H9 (cell line): ENCODE measurements at regions not wholly inside any gene's neighbourhood (a gene's known extent, or its start where the extent isn't known, plus 50 kb on each side); places are given as distances from the start of the nearest gene placed in this dataset.

Experiments used
- DNase-seq: peaks from one replicate; pipeline ENCODE4 v3.0.0-alpha.2; 2017
- H2AFZ ChIP-seq: one replicate; pipeline ENCODE4 v1.6.1; 2013; ENCODE audit warnings: mild to moderate bottlenecking, low read length, control low read depth, moderate library complexity
- H2AK5ac ChIP-seq: 2 replicates; pipeline ENCODE4 v1.6.1; 2013; ENCODE audit warnings: low read length, control low read depth, mixed read lengths; ENCODE audit not compliant: insufficient read length
- H2BK120ac ChIP-seq: one replicate; pipeline ENCODE4 v1.6.1; 2013; ENCODE audit warnings: low read depth, mild to moderate bottlenecking, low read length, control low read depth, inconsistent platforms; ENCODE audit not compliant: poor library complexity, severe bottlenecking
- H2BK12ac ChIP-seq: 2 replicates; pipeline ENCODE4 v1.6.1; 2013; ENCODE audit warnings: low read length, control low read depth, mixed read lengths, low read depth; ENCODE audit not compliant: insufficient read length
- H2BK15ac ChIP-seq: 2 replicates; pipeline ENCODE4 v1.6.1; 2013; ENCODE audit warnings: low read depth, low read length, control low read depth
- H2BK20ac ChIP-seq: one replicate; pipeline ENCODE4 v1.6.1; 2013; ENCODE audit warnings: low read depth, mild to moderate bottlenecking, low read length, control low read depth, inconsistent platforms; ENCODE audit not compliant: poor library complexity, severe bottlenecking
- H2BK5ac ChIP-seq: 2 replicates; pipeline ENCODE4 v1.6.1; 2013; ENCODE audit warnings: low read length, control low read depth, mixed read lengths; ENCODE audit not compliant: insufficient read length
- H3K14ac ChIP-seq: 2 replicates; pipeline ENCODE4 v1.6.1; 2013; ENCODE audit warnings: low read length, control low read depth; ENCODE audit not compliant: insufficient read depth
- H3K18ac ChIP-seq: 2 replicates; pipeline ENCODE4 v1.6.1; 2013; ENCODE audit warnings: low read depth, mild to moderate bottlenecking, mixed read lengths, low read length, control low read depth; ENCODE audit not compliant: insufficient read length
- H3K23ac ChIP-seq: 2 replicates; pipeline ENCODE4 v1.6.1; 2013; ENCODE audit warnings: low read length, control low read depth, mixed read lengths, low read depth; ENCODE audit not compliant: insufficient read length
- H3K23me2 ChIP-seq: 2 replicates; pipeline ENCODE4 v1.6.1; 2013; ENCODE audit warnings: low read depth, mild to moderate bottlenecking, mixed read lengths, low read length, control low read depth; ENCODE audit not compliant: insufficient read length, poor library complexity, severe bottlenecking
- H3K27ac ChIP-seq: 2 replicates; pipeline ENCODE4 v1.5.1; 2013; ENCODE audit warnings: low read length, control low read depth, mixed read lengths, low read depth; ENCODE audit not compliant: insufficient read length
- H3K27me3 ChIP-seq: 2 replicates; pipeline ENCODE4 v1.6.1; 2013; ENCODE audit warnings: low read length, control low read depth, inconsistent platforms; ENCODE audit not compliant: insufficient read depth
- H3K4ac ChIP-seq: 2 replicates; pipeline ENCODE4 v1.6.1; 2013; ENCODE audit warnings: low read depth, mild to moderate bottlenecking, control low read depth, inconsistent platforms, low read length, moderate library complexity
- H3K4me1 ChIP-seq: 2 replicates; pipeline ENCODE4 v1.6.1; 2013; ENCODE audit warnings: low read length, control low read depth, inconsistent platforms; ENCODE audit not compliant: insufficient read depth
- H3K4me2 ChIP-seq: 2 replicates; pipeline ENCODE4 v1.6.1; 2013; ENCODE audit warnings: low read length, control low read depth, mixed read lengths; ENCODE audit not compliant: insufficient read length, insufficient read depth
- H3K56ac ChIP-seq: 2 replicates; pipeline ENCODE4 v1.6.1; 2013; ENCODE audit warnings: low read depth, mild to moderate bottlenecking, mixed read lengths, low read length, control low read depth; ENCODE audit not compliant: insufficient read length
- H3K79me1 ChIP-seq: 2 replicates; pipeline ENCODE4 v1.6.1; 2013; ENCODE audit warnings: low read depth, mild to moderate bottlenecking, moderate library complexity, low read length, control low read depth, inconsistent platforms; ENCODE audit not compliant: insufficient read depth, poor library complexity, severe bottlenecking
- H3K79me2 ChIP-seq: 2 replicates; pipeline ENCODE4 v1.6.1; 2013; ENCODE audit warnings: low read length, control low read depth, inconsistent platforms; ENCODE audit not compliant: insufficient read depth
- H3K9ac ChIP-seq: 2 replicates; pipeline ENCODE4 v1.6.1; 2013; ENCODE audit warnings: low read length, control low read depth, mixed read lengths; ENCODE audit not compliant: insufficient read length; ENCODE audit errors: extremely low read depth
- H3K9me3 ChIP-seq: one replicate; pipeline ENCODE4 v1.6.1; 2013; ENCODE audit warnings: low read depth, low read length, inconsistent platforms; ENCODE audit not compliant: control insufficient read depth
- H3T11ph ChIP-seq: one replicate; pipeline ENCODE4 v1.6.1; 2013; ENCODE audit warnings: mild to moderate bottlenecking, low read length, control low read depth, inconsistent platforms
- H4K20me1 ChIP-seq: one replicate; pipeline ENCODE4 v1.6.1; 2013; ENCODE audit not compliant: control insufficient read depth, insufficient read length, insufficient read depth
- H4K5ac ChIP-seq: 2 replicates; pipeline ENCODE4 v1.6.1; 2013; ENCODE audit warnings: low read depth, mild to moderate bottlenecking, mixed read lengths, low read length, control low read depth; ENCODE audit not compliant: insufficient read length
- H4K8ac ChIP-seq: replicated peaks from 2 replicates; pipeline ENCODE4 v1.6.1; 2013; ENCODE audit warnings: low read length, control low read depth, mixed read lengths, low read depth; ENCODE audit not compliant: insufficient read length
- H4K91ac ChIP-seq: 2 replicates; pipeline ENCODE4 v1.6.1; 2013; ENCODE audit warnings: low read depth, mild to moderate bottlenecking, moderate library complexity, mixed read lengths, low read length, control low read depth; ENCODE audit not compliant: insufficient read length
- H3K27ac Mint-ChIP-seq, 3 experiments: 2 replicates in 2 of 3; 3 replicates in 1 of 3; pipeline ENCODE4 v1.8.0; 2020 to 2021; ENCODE audit warnings: mixed read lengths in 3 of 3, mild to moderate bottlenecking in 1 of 3, moderate library complexity in 1 of 3
- H3K27me3 Mint-ChIP-seq: 2 replicates; pipeline ENCODE4 v1.8.0; 2021; ENCODE audit warnings: low read depth, mild to moderate bottlenecking, moderate library complexity, mixed read lengths
- H3K36me3 Mint-ChIP-seq, 3 experiments: 2 replicates in 2 of 3; 3 replicates in 1 of 3; pipeline ENCODE4 v1.8.0; 2020 to 2021; ENCODE audit warnings: low read depth in 3 of 3, mixed read lengths in 3 of 3; ENCODE audit not compliant: insufficient read depth in 1 of 3
- H3K4me1 Mint-ChIP-seq, 2 experiments: 2 replicates each; pipeline ENCODE4 v1.8.0; 2020; ENCODE audit warnings: mixed read lengths in 2 of 2
- H3K4me3 Mint-ChIP-seq, 2 experiments: 2 replicates in 1 of 2; 3 replicates in 1 of 2; pipeline ENCODE4 v1.8.0; 2020 to 2021; ENCODE audit warnings: mild to moderate bottlenecking in 2 of 2, mixed read lengths in 2 of 2, moderate library complexity in 1 of 2
- H3K9me3 Mint-ChIP-seq, 2 experiments: 2 replicates in 1 of 2; 3 replicates in 1 of 2; pipeline ENCODE4 v1.8.0; 2020; ENCODE audit warnings: mild to moderate bottlenecking in 2 of 2, mixed read lengths in 2 of 2, moderate library complexity in 1 of 2
- WGBS: extraction: QIAGEN DNeasy Blood & Tissue Kit; methylation state at CpG from one replicate; pipeline ENCODE4 v1.1.7; 2013; ENCODE audit warnings: missing lambda C conversion rate, low lambda C conversion rate, mixed read lengths; ENCODE audit not compliant: insufficient read length; ENCODE audit errors: extremely low coverage; 5-methylcytosine and 5-hydroxymethylcytosine counted together
- TF ChIP-seq, protein P1 (sequence below): fragments of 200-600 bp; sonication (generic); conservative IDR thresholded peaks from 3 replicates; pipeline ENCODE4 v1.8.0; 2021; ENCODE audit warnings: antibody characterized with exemption, mild to moderate bottlenecking

DNA sequence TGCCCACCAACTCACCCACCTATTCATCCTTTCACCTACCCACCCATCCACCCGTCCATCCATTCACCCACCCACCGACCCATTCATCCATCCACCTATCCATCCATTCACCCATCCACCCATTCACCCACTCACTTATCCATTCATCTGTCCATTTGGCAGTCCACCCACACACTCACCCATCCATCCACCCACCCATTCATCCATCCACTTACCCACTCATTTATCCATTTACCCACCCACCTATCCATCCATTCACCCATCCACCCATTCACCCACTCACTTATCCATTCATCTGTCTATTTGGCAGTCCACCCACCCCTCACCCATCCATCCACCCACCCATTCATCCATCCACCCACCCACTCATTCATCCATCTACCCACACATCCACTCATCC, 278.1 kb upstream of the IRX4 start:
- Histone ChIP-seq H4K91ac (no peak overlapping the region), H3K27me3 (no peaks in the 10 kb centered on the region), H3K23me2 (no peaks in the 10 kb centered on the region), H3K4me2 (no peak overlapping the region), H4K8ac (no peak overlapping the region), H2BK12ac (no peak overlapping the region), H2BK15ac (no peak overlapping the region), H3K14ac (no peak overlapping the region), H4K20me1 (no peaks in the 10 kb centered on the region), H2AK5ac (no peak overlapping the region), H2AFZ (no peak overlapping the region), H3K4ac (no peak overlapping the region), H3K9ac (no peak overlapping the region), H3T11ph (no peak overlapping the region), H4K5ac (no peak overlapping the region), H3K27ac (no peak overlapping the region), H3K18ac (no peak overlapping the region), H3K4me1 (peaks cover 3% of the 10 kb centered on the region; the same call in 1 of the 2 replicates), H3K9me3 (no peaks in the 10 kb centered on the region), H2BK20ac (no peak overlapping the region), H3K79me2 (no peaks in the 10 kb centered on the region), H3K56ac (no peak overlapping the region), H2BK5ac (no peak overlapping the region), H3K79me1 (no peaks in the 10 kb centered on the region), H2BK120ac (no peak overlapping the region), H3K23ac (no peak overlapping the region)
- DNase-seq = no peak
- H3K9me3 Mint-ChIP-seq = peaks cover 0 to 2% of the 10 kb centered on the region in 2 experiments; a peak in 1 of 5 replicates
- TF ChIP-seq, protein P1, sequence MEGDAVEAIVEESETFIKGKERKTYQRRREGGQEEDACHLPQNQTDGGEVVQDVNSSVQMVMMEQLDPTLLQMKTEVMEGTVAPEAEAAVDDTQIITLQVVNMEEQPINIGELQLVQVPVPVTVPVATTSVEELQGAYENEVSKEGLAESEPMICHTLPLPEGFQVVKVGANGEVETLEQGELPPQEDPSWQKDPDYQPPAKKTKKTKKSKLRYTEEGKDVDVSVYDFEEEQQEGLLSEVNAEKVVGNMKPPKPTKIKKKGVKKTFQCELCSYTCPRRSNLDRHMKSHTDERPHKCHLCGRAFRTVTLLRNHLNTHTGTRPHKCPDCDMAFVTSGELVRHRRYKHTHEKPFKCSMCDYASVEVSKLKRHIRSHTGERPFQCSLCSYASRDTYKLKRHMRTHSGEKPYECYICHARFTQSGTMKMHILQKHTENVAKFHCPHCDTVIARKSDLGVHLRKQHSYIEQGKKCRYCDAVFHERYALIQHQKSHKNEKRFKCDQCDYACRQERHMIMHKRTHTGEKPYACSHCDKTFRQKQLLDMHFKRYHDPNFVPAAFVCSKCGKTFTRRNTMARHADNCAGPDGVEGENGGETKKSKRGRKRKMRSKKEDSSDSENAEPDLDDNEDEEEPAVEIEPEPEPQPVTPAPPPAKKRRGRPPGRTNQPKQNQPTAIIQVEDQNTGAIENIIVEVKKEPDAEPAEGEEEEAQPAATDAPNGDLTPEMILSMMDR = no peak
- no peak overlapping the region for H3K4me3 Mint-ChIP-seq
- H3K36me3 Mint-ChIP-seq = no peaks in the 10 kb centered on the region
- peaks cover 17% of the 10 kb centered on the region for H3K27me3 Mint-ChIP-seq
- 100% methylated on average over 2 of the region's 2 CpGs for WGBS
- no peak overlapping the region for H3K27ac Mint-ChIP-seq
- peaks cover 23 to 26% of the 10 kb centered on the region in 2 experiments for H3K4me1 Mint-ChIP-seq
